Stimulated activated CD4-positive, alpha-beta T cell treated with anti-CD3 and anti-CD28 coated beads, TNF-alpha, amount 100 ng/mL, for 48 hours (primary cell): ENCODE measurements at regions not wholly inside any gene's neighbourhood (a gene's known extent, or its start where the extent isn't known, plus 50 kb on each side); places are given as distances from the start of the nearest gene placed in this dataset.
A peak's percentile ranks its signal among the peaks of the same experiment; 100 is the strongest.

Experiments
- DNase-seq, 3 donors: peaks; one replicate each; pipeline ENCODE4 v3.0.0-alpha.2; 2020; ENCODE audit warnings: low read depth in 3 of 3

- no peak for DNase-seq
Observed at GRCh38 chr3:107428051-107428858, 51.0 kb downstream of the CCDC54 start.

GRCh38 chr3:107429320-107430181 lies 52.3 kb downstream of the CCDC54 start:
- peak in 2 of 3 donors; percentile 39 to 60 for DNase-seq

- no peak for DNase-seq
Observed at GRCh38 chr3:107430214-107430995, 53.2 kb downstream of the CCDC54 start.

- DNase-seq, result peak in 1 of 3 donors; percentile 6
Observed at GRCh38 chr3:107430996-107431245, 53.7 kb downstream of the CCDC54 start.

GRCh38 chr3:107431246-107432012 lies 54.2 kb downstream of the CCDC54 start:
- DNase-seq, result peak in 2 of 3 donors; percentile 25 to 40

GRCh38 chr3:107432013-107432515 lies 54.8 kb downstream of the CCDC54 start:
- DNase-seq, result no peak

- no peak for DNase-seq
Observed at GRCh38 chr3:107432646-107433045, 55.4 kb downstream of the CCDC54 start.

GRCh38 chr3:107436029-107436428 lies 58.8 kb downstream of the CCDC54 start:
- DNase-seq, result no peak

GRCh38 chr3:107438671-107439070 lies 61.4 kb downstream of the CCDC54 start:
- no peak for DNase-seq

GRCh38 chr3:107441617-107442016 lies 64.4 kb downstream of the CCDC54 start:
- DNase-seq, result no peak

GRCh38 chr3:107443461-107443860 lies 66.2 kb downstream of the CCDC54 start:
- no peak for DNase-seq

- DNase-seq, result no peak
Observed at GRCh38 chr3:107446706-107447105, 69.5 kb downstream of the CCDC54 start.

- DNase-seq, result no peak
Observed at GRCh38 chr3:107450254-107450893, 72.4 kb upstream of the BBX start.

GRCh38 chr3:107452436-107452835 lies 70.3 kb upstream of the BBX start:
- no peak for DNase-seq

GRCh38 chr3:107453504-107453903 lies 69.3 kb upstream of the BBX start:
- no peak for DNase-seq

GRCh38 chr3:107455621-107456020 lies 67.1 kb upstream of the BBX start:
- DNase-seq, result no peak

GRCh38 chr3:107456501-107456900 lies 66.3 kb upstream of the BBX start:
- no peak for DNase-seq

GRCh38 chr3:107458871-107459270 lies 63.9 kb upstream of the BBX start:
- no peak for DNase-seq

GRCh38 chr3:107461721-107462120 lies 61.0 kb upstream of the BBX start:
- no peak for DNase-seq

- no peak for DNase-seq
Observed at GRCh38 chr3:107464037-107464436, 58.7 kb upstream of the BBX start.
